Ishikawa (cell line): ENCODE measurements at regions not wholly inside any gene's neighbourhood (a gene's known extent, or its start where the extent isn't known, plus 50 kb on each side); places are given as distances from the start of the nearest gene placed in this dataset.

ENCODE experiments used
- CEBPB ChIP-seq: IDR thresholded peaks from 2 replicates; pipeline ENCODE4 v1.6.1; 2012
- CREB1 ChIP-seq: IDR thresholded peaks from 2 replicates; pipeline ENCODE4 v1.6.1; 2012; ENCODE audit warnings: low read depth
- EGR1 ChIP-seq: IDR thresholded peaks from 2 replicates; pipeline ENCODE4 v1.6.1; 2012
- EP300 ChIP-seq: IDR thresholded peaks from 2 replicates; pipeline ENCODE4 v1.6.1; 2012; ENCODE audit warnings: borderline replicate concordance
- FOXM1 ChIP-seq: IDR thresholded peaks from 2 replicates; pipeline ENCODE4 v1.6.1; 2012; ENCODE audit warnings: low read depth, borderline replicate concordance
- MAX ChIP-seq: IDR thresholded peaks from 2 replicates; pipeline ENCODE4 v1.6.1; 2012
- NFIC ChIP-seq: IDR thresholded peaks from 2 replicates; pipeline ENCODE4 v1.6.1; 2012
- RAD21 ChIP-seq: IDR thresholded peaks from 2 replicates; pipeline ENCODE4 v1.6.1; 2012; ENCODE audit warnings: low read depth
- REST ChIP-seq: IDR thresholded peaks from 2 replicates; pipeline ENCODE4 v1.6.1; 2012; ENCODE audit warnings: low read depth, mild to moderate bottlenecking
- TAF1 ChIP-seq: IDR thresholded peaks from 2 replicates; pipeline ENCODE4 v1.6.1; 2012; ENCODE audit warnings: low read depth, mild to moderate bottlenecking
- TCF12 ChIP-seq: IDR thresholded peaks from 2 replicates; pipeline ENCODE4 v1.6.1; 2012; ENCODE audit warnings: low read depth
- TEAD4 ChIP-seq: IDR thresholded peaks from 2 replicates; pipeline ENCODE4 v1.6.1; 2012
- YY1 ChIP-seq: IDR thresholded peaks from 2 replicates; pipeline ENCODE4 v1.6.1; 2012; ENCODE audit warnings: low read depth
- ZBTB7A ChIP-seq: IDR thresholded peaks from 2 replicates; pipeline ENCODE4 v1.6.1; 2012; ENCODE audit warnings: low read depth
- TF ChIP-seq, protein P1 (sequence below): IDR thresholded peaks from 2 replicates; pipeline ENCODE4 v1.6.1; 2012

DNA sequence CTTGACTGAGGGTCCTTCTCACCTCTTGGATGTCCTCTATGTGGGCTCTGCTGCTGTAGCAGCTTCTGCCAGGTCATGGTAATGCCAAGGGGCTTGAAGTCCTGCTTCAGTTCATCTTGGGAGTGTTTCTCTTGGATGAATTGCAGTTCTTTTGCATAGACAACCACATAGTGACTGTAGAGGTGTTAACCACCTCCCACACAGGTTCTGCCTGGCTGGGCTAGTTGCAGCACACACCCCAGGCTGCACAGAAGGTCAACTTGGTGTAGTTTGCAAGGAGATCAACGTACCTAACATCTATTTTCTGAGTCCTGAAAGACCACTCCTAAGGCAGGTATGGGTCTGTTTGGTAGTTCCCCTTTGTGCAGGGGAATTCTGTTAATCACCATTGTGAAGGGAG lies 108.1 kb downstream of the ADCYAP1 start:
- TF ChIP-seq CREB1: no peak
- no peak for TF ChIP-seq TCF12
- no peak for TF ChIP-seq FOXM1
- no peak for TF ChIP-seq TEAD4

DNA sequence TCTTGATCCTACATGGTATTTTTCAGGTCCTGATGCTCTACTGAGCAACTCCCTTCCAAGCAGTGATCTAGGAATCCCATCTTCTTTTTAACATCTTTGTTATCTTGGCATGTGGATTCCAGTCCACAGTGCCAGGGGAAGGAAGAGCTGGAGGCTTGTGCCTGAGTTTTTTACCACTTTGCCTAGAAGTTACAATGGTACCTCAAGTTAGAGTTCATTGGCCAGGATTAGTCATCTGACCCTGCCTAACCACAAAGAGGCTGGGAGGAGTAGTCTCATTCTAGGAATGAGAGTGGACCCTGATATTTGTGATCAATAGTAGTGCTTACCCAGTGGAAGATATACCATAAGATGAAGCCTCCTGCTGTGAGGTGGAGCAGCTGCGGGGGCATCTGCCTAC lies 109.3 kb downstream of the ADCYAP1 start:
- TF ChIP-seq TEAD4 (no peak), FOXM1 (no peak), EGR1 (no peak)
- TF ChIP-seq, protein P1, sequence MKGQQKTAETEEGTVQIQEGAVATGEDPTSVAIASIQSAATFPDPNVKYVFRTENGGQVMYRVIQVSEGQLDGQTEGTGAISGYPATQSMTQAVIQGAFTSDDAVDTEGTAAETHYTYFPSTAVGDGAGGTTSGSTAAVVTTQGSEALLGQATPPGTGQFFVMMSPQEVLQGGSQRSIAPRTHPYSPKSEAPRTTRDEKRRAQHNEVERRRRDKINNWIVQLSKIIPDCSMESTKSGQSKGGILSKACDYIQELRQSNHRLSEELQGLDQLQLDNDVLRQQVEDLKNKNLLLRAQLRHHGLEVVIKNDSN: no peak

- TF ChIP-seq CEBPB (no peak), YY1 (no peak), RAD21 (no peak), EGR1 (no peak), NFIC (no peak), REST (no peak), EP300 (no peak), TAF1 (no peak), TCF12 (no peak), FOXM1 (no peak), MAX (no peak), ZBTB7A (no peak), CREB1 (no peak), TEAD4 (no peak)
- TF ChIP-seq, protein P1: no peak
Measured at GRCh38 chr18:1014509-1014908, 109.8 kb downstream of the ADCYAP1 start.

DNA sequence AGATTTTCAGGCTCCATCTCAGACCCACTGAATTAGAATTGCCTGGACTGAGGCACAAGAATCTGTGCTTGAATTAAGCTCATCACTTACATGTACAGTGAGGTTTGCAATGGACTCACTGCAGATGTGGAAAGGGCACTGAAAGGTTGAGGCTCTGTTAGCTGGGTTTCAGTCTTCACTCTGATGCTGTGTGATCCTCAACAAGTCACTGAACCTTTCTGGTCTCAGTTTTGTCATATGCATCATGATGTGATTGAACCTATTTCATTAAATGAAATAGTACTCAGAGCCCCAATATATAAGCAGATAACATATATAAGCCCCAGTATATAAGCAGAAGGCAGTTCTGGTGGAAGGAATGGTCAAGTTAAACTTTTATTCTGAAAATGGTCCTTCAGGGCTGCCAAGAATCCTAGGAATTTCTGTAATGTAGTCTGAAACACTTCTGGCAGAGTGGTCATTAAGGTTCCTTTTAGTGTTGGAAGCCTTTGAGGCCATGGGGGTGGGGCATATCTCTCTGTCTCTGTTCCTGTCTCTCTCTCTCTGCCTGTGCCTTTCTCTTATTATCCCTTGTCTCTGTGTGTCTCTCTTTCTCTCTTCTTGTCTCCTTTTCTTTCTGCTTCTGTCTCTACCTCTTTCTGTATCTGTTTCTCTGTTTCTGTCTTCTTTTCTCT lies 110.4 kb downstream of the ADCYAP1 start:
- TF ChIP-seq TEAD4 (peak; percentile 97), EP300 (0 out of 2 replicates have a peak, but pooled peaks have one; percentile 20), NFIC (peak; percentile 70), TCF12 (no peak)

GRCh38 chr18:1015777-1016176 lies 111.1 kb downstream of the ADCYAP1 start:
- TF ChIP-seq TAF1: no peak
- no peak for TF ChIP-seq TCF12
- no peak for TF ChIP-seq EGR1
- no peak for TF ChIP-seq MAX
- TF ChIP-seq NFIC: no peak
- TF ChIP-seq RAD21: no peak
- no peak for TF ChIP-seq CREB1
- TF ChIP-seq, protein P1: no peak
- TF ChIP-seq TEAD4: no peak
- no peak for TF ChIP-seq CEBPB
- no peak for TF ChIP-seq EP300
- TF ChIP-seq FOXM1: no peak
- no peak for TF ChIP-seq REST
- TF ChIP-seq ZBTB7A: no peak
- TF ChIP-seq YY1: no peak

GRCh38 chr18:1017227-1018058 lies 112.8 kb downstream of the ADCYAP1 start:
- TF ChIP-seq EP300: no peak
- TF ChIP-seq EGR1: no peak
- TF ChIP-seq MAX: no peak
- TF ChIP-seq YY1: no peak
- no peak for TF ChIP-seq CEBPB
- TF ChIP-seq TCF12: no peak
- no peak for TF ChIP-seq REST
- TF ChIP-seq FOXM1: no peak
- TF ChIP-seq TAF1: no peak
- TF ChIP-seq, protein P1: no peak
- no peak for TF ChIP-seq ZBTB7A
- no peak for TF ChIP-seq TEAD4
- no peak for TF ChIP-seq NFIC
- no peak for TF ChIP-seq RAD21
- TF ChIP-seq CREB1: no peak
